A673 (cell line): ENCODE measurements at regions not wholly inside any gene's neighbourhood (a gene's known extent, or its start where the extent isn't known, plus 50 kb on each side); places are given as distances from the start of the nearest gene placed in this dataset.

Source experiments
- CTCF ChIP-seq: fragments of 300-800, 200-600 bp; sonication (generic); conservative IDR thresholded peaks from 2 replicates; pipeline ENCODE4 v1.5.1; 2017; ENCODE audit warnings: low read depth, mild to moderate bottlenecking, antibody characterized with exemption, low read length, moderate library complexity, mixed read lengths
- EZH2 ChIP-seq: fragments of 200-600 bp; sonication (generic); IDR thresholded peaks from 2 replicates; pipeline ENCODE4 v1.6.1; 2017; ENCODE audit warnings: borderline replicate concordance, low read depth, mild to moderate bottlenecking, mixed read lengths, antibody characterized with exemption, low read length; ENCODE audit not compliant: poor library complexity, severe bottlenecking

GRCh38 chr14:61973981-61974380 lies 211.8 kb downstream of the SNAPC1 start:
- TF ChIP-seq CTCF: no peak
- no peak for TF ChIP-seq EZH2
